WTC11 (cell line): ENCODE measurements at regions not wholly inside any gene's neighbourhood (a gene's known extent, or its start where the extent isn't known, plus 50 kb on each side); places are given as distances from the start of the nearest gene placed in this dataset.

Experiments
- ATAC-seq: fragments of 200-7000 bp; cut with Tn5 transposase; 2 replicates; pipeline ENCODE4 v1.10.0; 2021; ENCODE audit warnings: mild to moderate bottlenecking, moderate library complexity
- CTCF ChIA-PET: fragments of 300-600 bp; sonication (Branson Sonifier 250); formaldehyde crosslinking; loops from one replicate; lab custom pipeline; 2021; ENCODE audit warnings: antibody characterized with exemption; lab: Charles Lee
- POLR2A ChIA-PET: fragments of 350-600 bp; sonication (Branson Sonifier 250); formaldehyde crosslinking; loops from one replicate; lab custom pipeline; 2021; ENCODE audit warnings: antibody characterized with exemption; lab: Charles Lee
- DNase-seq: peaks from one replicate; pipeline ENCODE4 v3.0.0; 2021; ENCODE audit warnings: low spot score
- H3K27ac Mint-ChIP-seq: 2 replicates; pipeline ENCODE4 v1.8.0; 2021; ENCODE audit warnings: mixed read lengths
- H3K27me3 Mint-ChIP-seq: 2 replicates; pipeline ENCODE4 v1.8.0; 2021; ENCODE audit warnings: low read depth, mild to moderate bottlenecking, moderate library complexity, mixed read lengths
- H3K36me3 Mint-ChIP-seq: 2 replicates; pipeline ENCODE4 v1.8.0; 2021; ENCODE audit warnings: mixed read lengths
- H3K4me1 Mint-ChIP-seq: 2 replicates; pipeline ENCODE4 v1.8.0; 2022; ENCODE audit warnings: mixed read lengths
- H3K4me3 Mint-ChIP-seq: 2 replicates; pipeline ENCODE4 v1.8.0; 2021; ENCODE audit warnings: mild to moderate bottlenecking, moderate library complexity, mixed read lengths
- H3K9me3 Mint-ChIP-seq: 2 replicates; pipeline ENCODE4 v1.8.0; 2021; ENCODE audit warnings: mixed read lengths
- AR ChIP-seq: fragments of 250-450 bp; sonication (Bioruptor Pico); IDR thresholded peaks from 2 replicates; pipeline ENCODE4 v1.9.0; 2021; ENCODE audit warnings: mild to moderate bottlenecking
- ATF6 ChIP-seq: sonication (generic); formaldehyde crosslinking; IDR thresholded peaks from 2 replicates; pipeline ENCODE4 v1.8.1; 2023; ENCODE audit warnings: mild to moderate bottlenecking, missing genetic modification reagents
- CBFB ChIP-seq: sonication (generic); formaldehyde crosslinking; IDR thresholded peaks from 2 replicates; pipeline ENCODE4 v1.8.1; 2022; ENCODE audit warnings: mild to moderate bottlenecking, low read depth, missing genetic modification reagents
- CREM ChIP-seq: sonication (generic); formaldehyde crosslinking; IDR thresholded peaks from 2 replicates; pipeline ENCODE4 v1.8.1; 2022; ENCODE audit warnings: mild to moderate bottlenecking, missing genetic modification reagents, moderate library complexity
- EMX1 ChIP-seq: fragments of 250-450 bp; sonication (Bioruptor Pico); IDR thresholded peaks from 2 replicates; pipeline ENCODE4 v1.8.0; 2021; ENCODE audit warnings: mild to moderate bottlenecking
- FOXJ3 ChIP-seq: sonication (generic); formaldehyde crosslinking; IDR thresholded peaks from 2 replicates; pipeline ENCODE4 v1.9.0; 2021; ENCODE audit warnings: missing genetic modification reagents, mild to moderate bottlenecking, borderline replicate concordance
- FOXK1 ChIP-seq: sonication (generic); formaldehyde crosslinking; IDR thresholded peaks from 2 replicates; pipeline ENCODE4 v1.8.0; 2022; ENCODE audit warnings: mild to moderate bottlenecking, moderate library complexity, missing genetic modification reagents
- HMGA2 ChIP-seq: fragments of 250-450 bp; sonication (Bioruptor Pico); IDR thresholded peaks from 2 replicates; pipeline ENCODE4 v1.4.0; 2021; ENCODE audit warnings: mild to moderate bottlenecking, moderate library complexity
- JAZF1 ChIP-seq: fragments of 250-450 bp; sonication (Bioruptor Pico); IDR thresholded peaks from 2 replicates; pipeline ENCODE4 v1.9.0; 2021; ENCODE audit warnings: moderate library complexity, mild to moderate bottlenecking, inconsistent platforms
- KAT7 ChIP-seq: sonication (generic); formaldehyde crosslinking; IDR thresholded peaks from 2 replicates; pipeline ENCODE4 v1.8.1; 2023; ENCODE audit warnings: missing genetic modification reagents, mild to moderate bottlenecking, borderline replicate concordance
- NFATC4 ChIP-seq: fragments of 250-450 bp; sonication (Bioruptor Pico); IDR thresholded peaks from 2 replicates; pipeline ENCODE4 v1.9.0; 2021; ENCODE audit warnings: mild to moderate bottlenecking
- TEAD1 ChIP-seq: sonication (generic); formaldehyde crosslinking; IDR thresholded peaks from 2 replicates; pipeline ENCODE4 v1.8.0; 2022; ENCODE audit warnings: mild to moderate bottlenecking, missing genetic modification reagents
- USF2 ChIP-seq: sonication (generic); formaldehyde crosslinking; IDR thresholded peaks from 2 replicates; pipeline ENCODE4 v1.8.1; 2023; ENCODE audit warnings: mild to moderate bottlenecking, missing genetic modification reagents, moderate library complexity
- ZBTB21 ChIP-seq: sonication (generic); formaldehyde crosslinking; IDR thresholded peaks from 2 replicates; pipeline ENCODE4 v1.8.1; 2023; ENCODE audit warnings: mild to moderate bottlenecking, missing genetic modification reagents, borderline replicate concordance
- ZNF121 ChIP-seq: sonication (generic); formaldehyde crosslinking; IDR thresholded peaks from 2 replicates; pipeline ENCODE4 v1.8.0; 2023; ENCODE audit warnings: missing genetic modification reagents
- ZNF232 ChIP-seq: sonication (generic); formaldehyde crosslinking; IDR thresholded peaks from 2 replicates; pipeline ENCODE4 v1.8.0; 2022; ENCODE audit warnings: mild to moderate bottlenecking, missing genetic modification reagents
- ZNF423 ChIP-seq: fragments of 250-450 bp; sonication (Bioruptor Pico); IDR thresholded peaks from 2 replicates; pipeline ENCODE4 v2.1.2; 2022; ENCODE audit warnings: mild to moderate bottlenecking, moderate library complexity
- ZNF512 ChIP-seq: sonication (generic); formaldehyde crosslinking; IDR thresholded peaks from 2 replicates; pipeline ENCODE4 v1.8.1; 2022; ENCODE audit warnings: missing genetic modification reagents, borderline replicate concordance

GRCh38 chr13:31440132-31440531, 240.4 kb downstream of the B3GLCT start (continued):
- TF ChIP-seq AR (CRISPR knock-in tag) (no peak), TEAD1 (CRISPR knock-in tag) (no peak)
- TF ChIP-seq, all 79 proteins: peak for 0

GRCh38 chr13:31441800-31442510, 242.2 kb downstream of the B3GLCT start:
- POLR2A ChIA-PET, result no interaction called here
- Mint-ChIP-seq H3K27ac (no peak overlapping the region), H3K27me3 (no peaks in the 10 kb centered on the region), H3K36me3 (no peaks in the 10 kb centered on the region), H3K9me3 (no peaks in the 10 kb centered on the region), H3K4me1 (peaks cover 5% of the 10 kb centered on the region; the same call in 1 of the 2 replicates), H3K4me3 (no peak overlapping the region)
- no peak for TF ChIP-seq HMGA2 (CRISPR knock-in tag)
- no peak for TF ChIP-seq ZNF423 (CRISPR knock-in tag)
- TF ChIP-seq USF2 (CRISPR knock-in tag), result no peak
- no peak for TF ChIP-seq ZNF232 (CRISPR knock-in tag)
- TF ChIP-seq FOXK1 (CRISPR knock-in tag), result no peak
- TF ChIP-seq KAT7 (CRISPR knock-in tag), result no peak
- TF ChIP-seq NFATC4 (CRISPR knock-in tag), result no peak
- no peak for TF ChIP-seq ATF6 (CRISPR knock-in tag)
- TF ChIP-seq CBFB (CRISPR knock-in tag), result no peak
- no peak for TF ChIP-seq ZNF512 (CRISPR knock-in tag)
- TF ChIP-seq EMX1 (CRISPR knock-in tag), result no peak
- TF ChIP-seq JAZF1 (CRISPR knock-in tag), result no peak
- TF ChIP-seq ZNF121, result no peak
- TF ChIP-seq CREM (CRISPR knock-in tag), result no peak
- TF ChIP-seq FOXJ3 (CRISPR knock-in tag), result no peak
- no peak for TF ChIP-seq ZBTB21 (CRISPR knock-in tag)
- ATAC-seq (no peak), DNase-seq (no peak)
- CTCF ChIA-PET, result interaction anchor here (0.8 to 2.0 kb wide), 2 partner anchors 8 to 11 kb away, joined by 3 to 8 read pairs; no protein-coding TSS in a partner anchor
